Islet precursor cell (in vitro differentiated cells): ENCODE measurements at regions not wholly inside any gene's neighbourhood (a gene's known extent, or its start where the extent isn't known, plus 50 kb on each side); places are given as distances from the start of the nearest gene placed in this dataset.

ENCODE experiments used
- DNase-seq: peaks from one replicate; pipeline ENCODE4 v3.0.0-alpha.2; 2018

DNA sequence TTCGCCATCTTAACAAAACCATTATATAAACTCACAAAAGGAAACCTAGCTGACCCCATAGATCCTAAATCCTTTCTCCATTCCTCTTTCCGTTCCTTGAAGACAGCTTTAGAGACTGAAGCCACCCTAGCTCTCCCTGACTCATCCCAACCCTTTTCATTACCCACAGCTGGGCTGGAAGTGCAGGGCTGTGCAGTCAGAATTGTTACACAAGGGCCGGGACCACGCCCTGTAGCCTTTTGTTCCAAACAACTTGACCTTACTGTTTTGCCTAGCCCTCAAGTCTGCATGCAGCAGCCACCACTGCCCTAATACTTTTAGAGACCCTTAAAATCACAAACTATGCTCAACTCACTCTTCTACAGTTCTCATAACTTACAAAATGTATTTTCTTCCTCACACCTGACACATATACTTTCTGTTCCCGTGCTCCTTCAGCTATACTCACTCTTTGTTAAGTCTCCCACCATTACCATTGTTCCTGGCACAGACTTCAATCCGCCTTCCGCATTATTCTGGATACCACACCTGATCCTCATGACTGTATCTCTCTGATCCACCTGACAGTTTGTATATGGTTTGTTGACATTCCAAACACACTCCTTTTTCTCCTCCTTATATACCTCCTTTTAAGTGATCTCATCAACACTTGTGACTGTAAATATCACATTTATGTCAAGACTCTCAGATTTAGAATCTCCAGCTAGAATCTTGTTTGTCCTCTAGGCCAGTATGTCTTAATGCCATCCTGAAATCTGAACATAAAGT is 208.7 kb downstream of the KITLG start:
- DNase-seq = no peak

GRCh38 chr12:88375306-88376305 is 204.7 kb downstream of the KITLG start:
- peak; percentile 78 for DNase-seq

DNA sequence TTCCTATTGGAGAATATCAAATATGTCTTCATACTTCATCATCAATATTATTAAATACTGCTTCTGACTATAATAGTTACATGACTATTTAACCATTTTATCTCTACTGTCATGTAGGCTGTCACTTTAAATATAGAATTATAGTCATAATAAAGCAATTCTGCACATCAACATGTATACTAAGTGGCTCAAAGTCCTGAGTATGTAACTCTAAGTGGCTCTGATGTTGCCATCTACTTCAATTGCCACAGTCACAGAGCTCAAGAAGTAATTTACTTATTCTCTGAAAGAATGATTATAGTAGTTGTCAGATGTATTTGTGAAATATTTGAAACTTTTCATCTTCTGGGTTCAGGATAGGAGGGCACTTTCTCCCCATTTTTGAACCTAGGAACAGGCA is 202.3 kb downstream of the KITLG start:
- no peak for DNase-seq

DNA sequence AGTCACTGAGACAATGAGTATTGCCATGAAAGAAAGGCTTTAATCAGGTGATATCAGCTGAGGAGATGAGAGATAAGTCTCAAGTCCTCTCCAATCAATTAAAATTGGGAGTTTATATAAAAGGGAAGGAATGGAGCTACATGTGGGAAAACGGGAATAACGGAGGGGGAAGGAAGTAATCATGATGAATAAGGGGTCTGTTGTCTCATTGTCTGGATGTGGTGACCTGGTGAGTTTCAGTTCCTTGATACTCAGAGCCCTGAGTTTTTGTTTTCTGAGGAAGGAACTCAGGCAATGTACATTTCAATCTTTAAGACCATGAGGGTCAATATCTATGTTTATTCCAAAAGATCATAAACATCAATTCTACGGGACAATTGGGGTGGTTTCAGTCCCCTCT is 198.8 kb downstream of the KITLG start:
- no peak for DNase-seq

GRCh38 chr12:88383405-88383804 is 196.9 kb downstream of the KITLG start:
- DNase-seq = no peak

DNA sequence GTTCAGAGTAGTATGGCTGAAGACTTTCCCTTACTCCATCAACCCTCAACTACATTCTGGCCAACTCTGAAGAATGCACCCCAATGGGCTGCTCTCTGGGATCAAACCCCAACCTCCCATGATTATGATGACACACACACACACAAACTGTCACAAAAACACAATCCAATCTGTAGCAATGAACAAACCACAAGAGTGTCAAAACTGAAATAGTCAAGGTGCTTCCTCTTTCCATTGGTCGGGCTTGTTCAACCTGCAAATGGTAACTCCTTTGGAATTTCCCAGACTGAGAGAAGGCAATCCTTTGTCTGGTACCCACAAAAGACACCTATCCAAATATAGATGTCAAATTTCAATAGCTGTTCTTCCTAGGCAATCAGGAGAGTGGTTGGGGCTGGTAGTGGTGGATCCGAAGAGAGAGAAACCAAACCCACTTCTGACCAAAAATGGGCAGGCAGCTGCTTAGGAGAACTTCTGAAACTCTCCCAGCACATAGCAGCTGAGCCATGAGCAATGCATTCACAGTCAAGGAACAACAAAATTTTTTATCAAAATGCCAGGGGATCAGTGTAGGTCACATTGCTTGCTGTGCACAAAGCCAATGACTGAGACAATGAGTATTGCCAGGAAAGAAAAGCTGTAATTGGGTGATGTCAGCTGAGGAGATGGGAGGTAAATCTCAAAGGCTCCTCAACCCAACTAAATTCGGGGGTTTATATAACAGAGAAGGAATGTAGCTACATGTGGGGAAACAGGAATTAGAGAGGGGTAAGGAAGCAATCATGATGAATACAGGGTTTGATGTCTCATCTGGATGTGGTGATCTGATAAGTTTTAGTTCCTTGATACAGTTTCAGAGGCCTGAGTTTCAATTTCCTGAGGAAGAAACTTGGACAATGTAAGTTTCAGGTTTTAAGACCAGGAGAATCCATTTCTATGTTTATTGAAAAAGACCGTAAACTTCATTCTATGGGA is 191.4 kb downstream of the KITLG start:
- no peak for DNase-seq

- DNase-seq = no peak
Observed at GRCh38 chr12:88390811-88391210, 189.5 kb downstream of the KITLG start.

GRCh38 chr12:88391556-88391955 is 188.7 kb downstream of the KITLG start:
- no peak for DNase-seq

DNA sequence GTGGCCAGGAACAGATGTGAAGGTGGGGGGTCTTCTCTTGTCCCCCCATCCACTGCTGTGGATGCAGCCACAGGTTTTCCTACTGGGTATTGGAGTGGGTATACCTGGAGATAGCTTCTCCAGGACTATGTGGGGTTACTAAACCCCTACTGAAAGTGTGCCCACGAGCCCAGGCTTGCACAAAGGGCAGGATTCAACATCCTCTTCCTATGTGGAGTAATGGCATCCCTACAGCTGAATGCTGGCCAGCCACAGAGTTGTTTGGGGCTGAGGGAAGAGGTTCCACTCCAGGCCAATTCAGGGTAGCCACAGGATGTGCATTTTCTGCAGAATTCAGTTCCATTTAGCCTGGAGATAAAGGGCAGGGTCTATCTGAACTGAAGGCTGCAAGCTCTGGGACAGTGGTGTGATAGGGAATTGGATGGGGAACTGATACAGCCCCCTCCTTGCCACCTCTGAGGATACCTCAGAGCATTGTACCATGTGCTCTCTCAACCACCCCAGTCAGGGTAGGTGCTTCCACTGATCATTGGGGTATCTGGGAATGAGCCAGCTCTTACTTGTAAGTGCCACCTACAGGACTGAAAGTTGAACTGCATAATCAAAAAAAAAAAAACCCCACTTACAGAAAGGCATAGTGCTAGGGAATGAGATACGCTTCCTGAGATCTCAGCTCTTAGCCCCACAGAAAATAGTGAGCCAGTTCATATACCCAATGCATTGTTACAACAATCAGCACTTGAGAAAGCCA is 187.1 kb downstream of the KITLG start:
- no peak for DNase-seq

- DNase-seq = no peak
Observed at GRCh38 chr12:88398031-88398430, 182.2 kb downstream of the KITLG start.

DNA sequence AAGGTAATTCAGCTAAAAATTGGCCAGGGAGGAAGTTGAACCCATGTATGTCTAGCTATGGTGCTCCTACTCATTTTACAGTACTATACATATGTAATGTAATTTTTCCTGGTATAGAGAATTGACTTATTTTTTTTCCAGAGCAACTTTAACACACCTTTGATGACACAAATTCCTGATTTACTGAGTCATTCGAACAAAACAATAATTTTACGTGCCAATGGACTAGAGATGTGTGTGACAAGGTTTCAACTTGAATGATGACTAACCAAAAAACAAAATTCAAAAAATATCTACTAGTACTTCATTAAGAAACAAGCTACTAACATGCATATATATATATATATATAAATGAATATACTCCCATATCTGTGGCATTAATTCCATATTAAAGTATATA is 180.5 kb downstream of the KITLG start:
- no peak for DNase-seq

DNA sequence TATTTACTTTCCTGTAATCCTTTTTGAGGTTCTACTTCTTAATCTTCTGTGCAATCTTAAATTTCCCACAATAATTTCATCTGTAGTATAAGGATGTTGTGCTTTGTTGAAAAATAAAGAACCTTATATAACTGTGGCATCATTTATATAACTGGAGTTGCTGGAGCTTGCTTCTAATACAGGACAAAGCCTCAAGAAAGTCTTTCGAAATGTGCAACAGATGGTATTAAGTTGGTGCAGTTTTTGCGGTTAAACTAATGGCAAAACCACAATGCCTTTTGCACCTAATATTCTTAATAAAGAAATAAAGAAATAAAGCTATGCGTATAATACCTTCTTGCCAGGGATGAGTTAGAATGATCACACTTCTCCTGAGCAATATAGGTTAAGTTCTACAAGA is 180.0 kb downstream of the KITLG start:
- no peak for DNase-seq

GRCh38 chr12:88401155-88401554 is 179.1 kb downstream of the KITLG start:
- no peak for DNase-seq

DNA sequence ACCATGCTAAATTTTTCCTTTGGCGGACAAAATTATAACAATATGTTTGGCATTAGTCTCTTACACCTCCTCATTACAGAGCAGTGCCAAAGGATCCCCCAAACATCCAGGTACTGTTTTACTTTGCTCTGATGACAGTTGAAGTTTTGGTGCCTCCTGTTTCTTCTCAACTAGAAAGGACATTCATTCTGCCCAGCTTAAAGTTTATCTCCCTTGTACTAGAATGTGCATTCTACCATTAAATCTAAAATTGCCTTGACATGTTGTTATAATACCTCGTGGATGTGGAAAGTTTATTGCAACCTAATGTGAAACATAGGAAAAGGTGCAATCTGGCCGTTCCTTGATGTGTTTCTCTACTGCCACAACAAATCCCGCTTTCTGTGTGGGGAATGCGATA is 173.4 kb downstream of the KITLG start:
- DNase-seq = no peak

- DNase-seq = no peak
Observed at GRCh38 chr12:88408823-88409222, 171.4 kb downstream of the KITLG start.

DNA sequence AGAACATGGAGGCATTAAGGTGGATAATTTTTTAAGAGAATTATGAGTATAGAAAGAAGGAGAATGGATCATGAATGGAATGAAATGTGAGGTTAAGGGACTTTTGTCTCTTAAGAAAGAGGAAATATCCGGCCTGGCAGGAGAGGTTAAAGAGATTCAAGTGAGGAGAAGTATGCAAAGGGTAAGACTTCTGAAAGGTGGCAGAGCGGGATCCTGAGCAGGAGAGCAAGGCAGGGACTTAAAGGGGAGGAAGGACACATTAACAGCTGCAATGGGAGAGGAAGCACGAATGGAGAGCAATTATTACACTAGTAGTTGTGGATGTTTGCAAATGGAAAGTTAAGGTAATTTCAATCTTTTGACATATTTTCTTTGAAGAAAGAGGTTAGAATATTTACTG is 171.0 kb downstream of the KITLG start:
- DNase-seq = no peak

GRCh38 chr12:88411689-88412088 is 168.6 kb downstream of the KITLG start:
- no peak for DNase-seq

DNA sequence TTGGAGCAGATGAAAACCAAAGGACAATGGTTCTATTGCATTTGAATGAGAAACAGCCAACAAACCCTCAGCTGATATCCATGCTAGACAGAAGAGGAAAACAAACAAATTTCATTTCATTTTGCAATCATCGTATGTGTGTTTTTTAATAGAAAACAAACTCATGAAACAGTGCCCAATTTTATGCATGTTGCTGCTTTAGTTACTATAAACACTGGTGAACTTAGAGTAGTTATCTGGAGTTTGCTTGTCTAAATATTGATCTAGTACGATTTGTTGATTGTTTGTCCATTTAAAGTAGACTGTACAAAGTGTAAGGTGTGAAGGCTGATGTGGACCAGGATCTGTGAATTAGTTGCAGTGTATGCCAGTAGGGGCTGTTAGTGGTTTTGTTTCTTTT is 166.6 kb downstream of the KITLG start:
- DNase-seq = no peak

DNA sequence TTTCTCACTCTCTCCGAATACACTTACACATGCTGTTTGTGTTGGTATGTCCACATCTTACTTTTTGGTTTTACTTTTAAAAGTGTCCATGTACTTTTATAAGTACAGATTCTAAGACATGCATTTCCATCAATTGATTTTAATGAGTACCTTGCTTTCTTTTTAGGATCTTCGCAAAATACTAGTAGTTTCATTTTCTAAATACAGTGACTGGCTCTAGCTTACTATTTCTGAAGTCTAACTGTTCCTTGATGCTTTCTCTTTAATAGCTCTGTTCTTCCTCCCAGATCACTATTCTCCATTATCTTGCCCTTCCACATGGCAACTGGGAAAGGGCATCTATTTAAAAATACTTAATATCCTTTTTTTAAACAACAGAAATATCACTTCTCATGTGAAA is 164.1 kb downstream of the KITLG start:
- DNase-seq = no peak

DNA sequence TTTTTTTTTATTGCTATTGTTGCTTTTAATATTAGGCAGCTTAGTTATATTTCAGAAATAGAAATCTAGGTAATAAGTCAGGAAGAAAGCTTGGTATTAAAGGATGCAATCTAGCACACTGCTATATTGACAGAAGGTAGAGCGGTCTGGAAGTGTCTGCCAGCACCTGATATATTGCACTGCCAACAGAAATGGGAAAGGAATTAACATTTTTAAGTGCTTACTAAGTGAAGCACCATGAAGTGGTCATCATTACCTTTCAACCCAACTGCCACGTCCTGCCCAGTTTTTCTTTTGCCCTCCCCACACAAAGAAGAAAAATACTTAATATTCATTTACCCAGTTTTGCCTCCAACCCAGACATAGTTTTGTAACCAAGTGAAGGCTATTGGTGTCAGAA is 163.5 kb downstream of the KITLG start:
- no peak for DNase-seq

DNA sequence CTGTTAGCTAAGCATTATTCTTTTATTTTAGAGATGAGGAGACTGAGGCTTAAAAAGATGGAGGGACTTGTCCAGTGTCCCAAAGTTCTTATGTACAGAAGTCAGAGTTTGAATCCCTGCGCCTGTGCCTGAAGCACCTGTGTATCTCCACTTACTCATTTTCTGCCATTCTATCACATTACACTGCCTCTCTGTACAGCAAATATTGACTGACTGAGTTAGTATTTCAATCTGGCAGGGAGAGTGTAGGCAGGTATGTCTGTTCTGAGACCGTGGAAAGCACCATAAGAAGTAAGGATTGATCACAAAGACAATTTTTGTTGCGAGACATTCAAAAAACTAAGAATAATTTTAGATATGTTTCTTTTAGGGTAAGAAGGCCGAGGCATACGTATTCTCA is 162.7 kb downstream of the KITLG start:
- no peak for DNase-seq

GRCh38 chr12:88418856-88419497 is 161.3 kb downstream of the KITLG start:
- peak; percentile 52 for DNase-seq
